ENCODE measurements at regions not wholly inside any gene's neighbourhood (a gene's known extent, or its start where the extent isn't known, plus 50 kb on each side); places are given as distances from the start of the nearest gene placed in this dataset.

DNA sequence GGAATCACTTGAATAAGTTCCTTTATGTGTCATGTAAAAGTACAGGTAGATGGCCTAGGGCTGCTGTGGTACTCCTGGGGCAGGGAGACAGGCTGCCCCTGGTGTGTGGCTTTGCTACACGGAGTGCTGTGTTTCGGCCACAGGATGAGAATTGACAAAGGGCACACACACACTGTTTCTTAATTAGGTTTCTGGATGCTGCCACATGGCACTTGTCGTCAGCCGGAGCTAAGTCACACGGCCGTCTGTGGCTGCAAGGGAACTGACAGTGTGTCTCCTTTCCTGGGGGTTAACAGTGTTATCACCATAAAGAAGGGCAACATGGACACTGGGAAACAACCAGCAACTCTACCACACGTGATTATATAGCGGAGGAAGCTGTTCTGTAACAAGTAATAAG is 55.7 kb upstream of the CREB5 start:
- Histone ChIP-seq H3K9me3 (no peaks in the 10 kb centered on the region), H3K27me3 (no peaks in the 10 kb centered on the region), H3K27ac (no peak overlapping the region), H3K36me3 (no peaks in the 10 kb centered on the region), H3K4me3 (no peak overlapping the region), H3K4me1 (no peaks in the 10 kb centered on the region)
- no peak for DNase-seq
- TF ChIP-seq, protein P1, sequence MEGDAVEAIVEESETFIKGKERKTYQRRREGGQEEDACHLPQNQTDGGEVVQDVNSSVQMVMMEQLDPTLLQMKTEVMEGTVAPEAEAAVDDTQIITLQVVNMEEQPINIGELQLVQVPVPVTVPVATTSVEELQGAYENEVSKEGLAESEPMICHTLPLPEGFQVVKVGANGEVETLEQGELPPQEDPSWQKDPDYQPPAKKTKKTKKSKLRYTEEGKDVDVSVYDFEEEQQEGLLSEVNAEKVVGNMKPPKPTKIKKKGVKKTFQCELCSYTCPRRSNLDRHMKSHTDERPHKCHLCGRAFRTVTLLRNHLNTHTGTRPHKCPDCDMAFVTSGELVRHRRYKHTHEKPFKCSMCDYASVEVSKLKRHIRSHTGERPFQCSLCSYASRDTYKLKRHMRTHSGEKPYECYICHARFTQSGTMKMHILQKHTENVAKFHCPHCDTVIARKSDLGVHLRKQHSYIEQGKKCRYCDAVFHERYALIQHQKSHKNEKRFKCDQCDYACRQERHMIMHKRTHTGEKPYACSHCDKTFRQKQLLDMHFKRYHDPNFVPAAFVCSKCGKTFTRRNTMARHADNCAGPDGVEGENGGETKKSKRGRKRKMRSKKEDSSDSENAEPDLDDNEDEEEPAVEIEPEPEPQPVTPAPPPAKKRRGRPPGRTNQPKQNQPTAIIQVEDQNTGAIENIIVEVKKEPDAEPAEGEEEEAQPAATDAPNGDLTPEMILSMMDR (IDR thresholded peaks at IDR 0.05) = no peak
- intact Hi-C loops (cut with DNase I; ENCODE audit: low total_unique reads) = no loop called here

DNA sequence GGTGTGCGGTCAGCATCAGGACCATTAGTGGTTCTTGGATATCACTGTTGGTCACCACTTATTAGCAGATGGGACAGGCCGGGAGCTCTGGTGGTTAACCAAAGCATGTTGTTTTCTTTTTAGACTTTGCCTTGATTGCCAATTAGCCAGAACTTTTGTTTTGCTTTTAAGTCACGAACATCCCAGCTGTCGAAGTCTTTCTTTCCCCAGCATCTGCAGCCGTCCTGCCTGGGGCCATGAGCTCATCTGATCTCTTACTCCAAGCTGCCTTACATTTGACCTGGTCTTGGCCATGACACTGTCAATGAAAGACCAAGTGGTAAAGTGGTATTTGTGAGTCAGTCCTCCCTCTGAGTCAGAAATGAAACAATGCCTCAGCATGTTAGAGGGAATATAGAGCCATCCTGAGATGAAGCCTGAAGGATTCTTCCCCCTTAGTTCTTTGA is 53.9 kb upstream of the CREB5 start:
- DNase-seq = no peak
- intact Hi-C loops (cut with DNase I; ENCODE audit: low total_unique reads) = no loop called here
- H3K27me3 ChIP-seq = no peaks in the 10 kb centered on the region
- no peaks in the 10 kb centered on the region for H3K9me3 ChIP-seq
- H3K4me1 ChIP-seq = no peaks in the 10 kb centered on the region
- H3K36me3 ChIP-seq = no peaks in the 10 kb centered on the region
- H3K27ac ChIP-seq = no peak overlapping the region
- no peak overlapping the region for H3K4me3 ChIP-seq
- TF ChIP-seq, protein P1 (IDR thresholded peaks at IDR 0.05) = no peak

DNA sequence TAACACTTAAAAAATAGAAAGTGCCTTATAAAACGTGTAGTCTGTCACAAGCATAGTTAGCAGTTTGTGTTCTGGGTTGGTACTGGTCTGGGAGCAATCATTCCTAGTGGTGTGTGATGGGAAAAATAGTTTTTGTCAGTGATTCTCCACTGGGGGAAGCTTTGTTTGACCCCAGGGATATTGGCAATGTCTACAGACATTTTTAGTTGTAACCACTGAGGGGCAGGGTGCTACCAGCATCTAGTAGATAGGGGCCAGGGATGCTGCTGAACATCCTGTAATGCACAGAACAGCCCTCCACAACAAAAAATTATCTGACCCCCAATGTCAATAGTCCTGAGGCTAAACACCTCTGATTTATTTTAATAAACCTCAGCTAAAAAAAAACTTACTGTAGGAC is 51.6 kb upstream of the CREB5 start:
- intact Hi-C loops (cut with DNase I; ENCODE audit: low total_unique reads) = no loop called here
- Histone ChIP-seq H3K27me3 (no peaks in the 10 kb centered on the region), H3K36me3 (no peaks in the 10 kb centered on the region), H3K4me1 (no peaks in the 10 kb centered on the region), H3K9me3 (no peaks in the 10 kb centered on the region), H3K27ac (no peak overlapping the region), H3K4me3 (no peak overlapping the region)
- DNase-seq = no peak
- TF ChIP-seq, protein P1 (IDR thresholded peaks at IDR 0.05) = no peak

DNA sequence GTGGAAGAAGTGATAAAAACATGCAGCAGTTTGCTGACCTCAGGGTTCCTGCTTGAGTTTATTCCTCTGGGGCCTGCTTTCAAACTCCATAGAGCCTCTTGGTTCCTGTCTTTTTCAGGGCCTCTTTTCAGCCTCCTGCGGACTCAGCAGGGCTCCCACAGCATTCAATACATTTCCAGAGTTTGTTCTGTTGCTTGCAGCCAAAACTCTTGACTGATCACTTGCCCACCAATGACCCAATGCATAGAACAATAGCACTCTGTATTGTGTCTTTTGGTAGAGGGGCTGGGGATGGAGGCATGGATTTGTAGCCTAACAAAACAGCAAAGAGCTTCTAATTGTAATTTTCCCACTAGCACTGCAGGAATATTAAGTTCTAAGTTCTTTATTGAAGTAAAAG is 50.8 kb upstream of the CREB5 start:
- Histone ChIP-seq H3K27me3 (no peaks in the 10 kb centered on the region), H3K27ac (no peak overlapping the region), H3K4me1 (no peaks in the 10 kb centered on the region), H3K9me3 (no peaks in the 10 kb centered on the region), H3K36me3 (no peaks in the 10 kb centered on the region), H3K4me3 (no peak overlapping the region)
- intact Hi-C loops (cut with DNase I; ENCODE audit: low total_unique reads) = no loop called here
- DNase-seq = no peak
- TF ChIP-seq, protein P1 (IDR thresholded peaks at IDR 0.05) = no peak

DNA sequence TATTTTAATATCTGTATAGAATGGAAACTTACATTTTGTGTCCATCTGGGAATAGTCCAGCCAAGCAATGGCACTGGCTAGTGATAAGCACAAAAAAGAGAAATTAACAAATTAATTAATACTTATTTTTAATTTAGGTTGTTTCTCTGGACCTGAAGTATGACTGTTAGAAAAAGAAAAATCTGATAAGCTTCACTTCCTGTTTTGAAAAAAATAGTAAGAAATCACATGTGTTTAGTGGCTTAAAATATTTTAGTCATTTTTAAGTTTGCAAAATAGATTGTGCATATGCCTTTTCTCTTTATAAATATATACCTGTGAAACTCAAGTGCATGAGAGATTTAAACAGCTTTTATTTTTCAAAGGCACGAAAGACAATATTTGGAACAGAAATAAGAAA is 50.1 kb upstream of the CREB5 start:
- Histone ChIP-seq H3K27ac (no peak overlapping the region), H3K36me3 (no peaks in the 10 kb centered on the region), H3K4me1 (no peaks in the 10 kb centered on the region), H3K4me3 (no peak overlapping the region), H3K9me3 (no peaks in the 10 kb centered on the region), H3K27me3 (no peaks in the 10 kb centered on the region)
- intact Hi-C loops (cut with DNase I; ENCODE audit: low total_unique reads) = no loop called here
- TF ChIP-seq, protein P1 (IDR thresholded peaks at IDR 0.05) = no peak
- no peak for DNase-seq

Measured in tibial artery (tissue), 4 donors.